HepG2 (cell line): ENCODE measurements at regions not wholly inside any gene's neighbourhood (a gene's known extent, or its start where the extent isn't known, plus 50 kb on each side); places are given as distances from the start of the nearest gene placed in this dataset.

ENCODE experiments used
- EZH2 ChIP-seq: conservative IDR thresholded peaks from 2 replicates; pipeline ENCODE4 v1.6.1; 2012; ENCODE audit warnings: mild to moderate bottlenecking, low read depth, low read length, moderate library complexity
- HDAC2 ChIP-seq: sonication (generic); formaldehyde crosslinking; IDR thresholded peaks from 2 replicates; pipeline ENCODE4 v1.4.0; 2020; ENCODE audit warnings: missing genetic modification reagents
- JUND ChIP-seq: sonication (generic); formaldehyde crosslinking; IDR thresholded peaks from 2 replicates; pipeline ENCODE4 v1.8.0; 2022; ENCODE audit warnings: mild to moderate bottlenecking, missing genetic modification reagents
- MAZ ChIP-seq, 2 experiments: sonication (generic) in 1 of 2; formaldehyde crosslinking in 1 of 2; IDR thresholded peaks; 2 replicates each; pipeline versions ENCODE4 v1.5.0 to v1.6.1; 2012 to 2020; ENCODE audit warnings: low read depth in 2 of 2, mild to moderate bottlenecking in 2 of 2, borderline replicate concordance in 1 of 2, improper control_type of control experiment in 1 of 2, low read length in 1 of 2, missing genetic modification reagents in 1 of 2, moderate library complexity in 1 of 2
- NR1H2 ChIP-seq: sonication (generic); formaldehyde crosslinking; IDR thresholded peaks from 2 replicates; pipeline ENCODE4 v1.8.1; 2022; ENCODE audit warnings: low read depth, missing genetic modification reagents, borderline replicate concordance
- PBX3 ChIP-seq: sonication (generic); formaldehyde crosslinking; IDR thresholded peaks from 2 replicates; pipeline ENCODE4 v1.8.1; 2023; ENCODE audit warnings: missing genetic modification reagents, inconsistent platforms, borderline replicate concordance
- POLR2A ChIP-seq, 2 experiments: IDR thresholded peaks; 2 replicates each; pipeline ENCODE4 v1.6.1; 2011; ENCODE audit warnings: low read depth in 2 of 2, low read length in 2 of 2, mild to moderate bottlenecking in 1 of 2, moderate library complexity in 1 of 2; ENCODE audit not compliant: insufficient read depth in 1 of 2
- SAFB2 ChIP-seq: sonication (generic); formaldehyde crosslinking; IDR thresholded peaks from 2 replicates; pipeline ENCODE4 v1.5.1; 2020; ENCODE audit warnings: missing genetic modification reagents, low read depth, mild to moderate bottlenecking, borderline replicate concordance
- ZBTB40 ChIP-seq, 2 experiments: fragments of 450-650 bp in 1 of 2; sonication (generic) in 1 of 2; formaldehyde crosslinking in 1 of 2; IDR thresholded peaks; 2 replicates each; pipeline versions ENCODE4 v1.6.1 to v1.8.0; 2016 to 2022; ENCODE audit warnings: antibody characterized with exemption in 1 of 2, mild to moderate bottlenecking in 1 of 2, missing genetic modification reagents in 1 of 2
- ZNF484 ChIP-seq: sonication (generic); formaldehyde crosslinking; IDR thresholded peaks from 2 replicates; pipeline ENCODE4 v1.5.1; 2020; ENCODE audit warnings: mild to moderate bottlenecking, low read depth, missing genetic modification reagents, borderline replicate concordance

GRCh38 chr6:169993861-169994481, 242.5 kb downstream of the ERMARD start:
- TF ChIP-seq ZNF484 (CRISPR knock-in tag), result no peak
- no peak for TF ChIP-seq SAFB2 (CRISPR knock-in tag)
- no peak for TF ChIP-seq EZH2
- no peak for TF ChIP-seq PBX3 (CRISPR knock-in tag)
- no peak for TF ChIP-seq NR1H2 (CRISPR knock-in tag)
- TF ChIP-seq POLR2A (IDR thresholded peaks at IDR 0.05; ENCODE audit: insufficient read depth in 1 of 2, low read depth in 2 of 2, low read length in 2 of 2), result no peak
- TF ChIP-seq HDAC2, result no peak
- no peak for TF ChIP-seq ZBTB40 (IDR thresholded peaks at IDR 0.05)
- TF ChIP-seq ZBTB40 (CRISPR knock-in tag; IDR thresholded peaks at IDR 0.05), result no peak
- no peak for TF ChIP-seq MAZ (IDR thresholded peaks at IDR 0.05; ENCODE audit: borderline replicate concordance, low read depth, low read length)
- no peak for TF ChIP-seq MAZ (CRISPR knock-in tag; IDR thresholded peaks at IDR 0.05; ENCODE audit: low read depth)
- no peak for TF ChIP-seq JUND (CRISPR knock-in tag)
